Lung microvascular endothelial cell (primary cell): ENCODE measurements at regions not wholly inside any gene's neighbourhood (a gene's known extent, or its start where the extent isn't known, plus 50 kb on each side); places are given as distances from the start of the nearest gene placed in this dataset.

Experiments used
- DNase-seq, 2 donors: peaks; one replicate each; pipeline versions ENCODE4 v3.0.0 to v3.0.0-alpha.2; 2010; ENCODE audit warnings: low read depth in 2 of 2

GRCh38 chr18:8536231-8536630 is 73.0 kb upstream of the RAB12 start:
- no peak for DNase-seq

GRCh38 chr18:8536922-8537321 is 72.3 kb upstream of the RAB12 start:
- no peak for DNase-seq

- DNase-seq, result no peak
These were observed 71.8 kb upstream of the RAB12 start for GRCh38 chr18:8537400-8537799.

GRCh38 chr18:8538935-8539334 is 70.3 kb upstream of the RAB12 start:
- DNase-seq, result no peak

- no peak for DNase-seq
These were observed 62.6 kb upstream of the RAB12 start for GRCh38 chr18:8546677-8547076.

- DNase-seq, result no peak
These were observed 61.1 kb upstream of the RAB12 start for GRCh38 chr18:8548186-8548585.

GRCh38 chr18:8549254-8549757 is 59.9 kb upstream of the RAB12 start:
- no peak for DNase-seq

- no peak for DNase-seq
These were observed 57.1 kb upstream of the RAB12 start for GRCh38 chr18:8552151-8552550.

- no peak for DNase-seq
These were observed 54.9 kb upstream of the RAB12 start for GRCh38 chr18:8554354-8554753.

- no peak for DNase-seq
These were observed 52.8 kb upstream of the RAB12 start for GRCh38 chr18:8556424-8556823.
